ENCODE measurements at regions not wholly inside any gene's neighbourhood (a gene's known extent, or its start where the extent isn't known, plus 50 kb on each side); places are given as distances from the start of the nearest gene placed in this dataset.

DNA sequence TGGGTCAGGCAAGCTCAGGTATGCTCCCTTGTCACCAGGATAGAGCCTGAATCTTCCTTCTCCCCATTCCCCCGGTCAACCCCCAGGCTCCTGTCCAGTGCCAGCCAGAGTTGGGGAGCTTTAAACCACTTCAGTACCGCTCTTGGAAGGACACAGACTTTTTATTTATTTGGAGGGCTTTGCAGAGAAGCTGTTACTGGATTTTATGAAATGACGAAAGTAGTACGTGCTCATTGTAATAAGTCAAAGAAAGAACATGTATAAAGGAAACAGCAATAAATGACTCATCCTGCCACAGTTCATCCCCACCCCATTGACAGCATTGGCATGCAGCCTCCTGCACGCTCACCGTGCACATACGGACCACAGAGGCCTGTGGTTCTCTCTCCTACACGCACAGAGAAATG lies 230.3 kb downstream of the AUH start:
- TF ChIP-seq, protein P1, sequence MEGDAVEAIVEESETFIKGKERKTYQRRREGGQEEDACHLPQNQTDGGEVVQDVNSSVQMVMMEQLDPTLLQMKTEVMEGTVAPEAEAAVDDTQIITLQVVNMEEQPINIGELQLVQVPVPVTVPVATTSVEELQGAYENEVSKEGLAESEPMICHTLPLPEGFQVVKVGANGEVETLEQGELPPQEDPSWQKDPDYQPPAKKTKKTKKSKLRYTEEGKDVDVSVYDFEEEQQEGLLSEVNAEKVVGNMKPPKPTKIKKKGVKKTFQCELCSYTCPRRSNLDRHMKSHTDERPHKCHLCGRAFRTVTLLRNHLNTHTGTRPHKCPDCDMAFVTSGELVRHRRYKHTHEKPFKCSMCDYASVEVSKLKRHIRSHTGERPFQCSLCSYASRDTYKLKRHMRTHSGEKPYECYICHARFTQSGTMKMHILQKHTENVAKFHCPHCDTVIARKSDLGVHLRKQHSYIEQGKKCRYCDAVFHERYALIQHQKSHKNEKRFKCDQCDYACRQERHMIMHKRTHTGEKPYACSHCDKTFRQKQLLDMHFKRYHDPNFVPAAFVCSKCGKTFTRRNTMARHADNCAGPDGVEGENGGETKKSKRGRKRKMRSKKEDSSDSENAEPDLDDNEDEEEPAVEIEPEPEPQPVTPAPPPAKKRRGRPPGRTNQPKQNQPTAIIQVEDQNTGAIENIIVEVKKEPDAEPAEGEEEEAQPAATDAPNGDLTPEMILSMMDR (IDR thresholded peaks at IDR 0.05), result no peak
- no peak for TF ChIP-seq POLR2A (IDR thresholded peaks at IDR 0.05)
